HG02840 (cell line): ENCODE measurements at regions not wholly inside any gene's neighbourhood (a gene's known extent, or its start where the extent isn't known, plus 50 kb on each side); places are given as distances from the start of the nearest gene placed in this dataset.
A peak's percentile ranks its signal among the peaks of the same experiment; 100 is the strongest.

ENCODE experiments used
- ATAC-seq: cut with Tn5 transposase; IDR thresholded peaks from one replicate; pipeline ENCODE4 v1.9.1; 2021; ENCODE audit warnings: mild to moderate bottlenecking, moderate library complexity, moderate number of reproducible peaks; ENCODE audit not compliant: unreplicated experiment, low FRiP score

- no peak for ATAC-seq
Observed at GRCh38 chr2:134099273-134099672, 154.6 kb upstream of the MGAT5 start.

GRCh38 chr2:134103196-134103595 is 150.7 kb upstream of the MGAT5 start:
- ATAC-seq: no peak

- no peak for ATAC-seq
Observed at GRCh38 chr2:134104754-134105153, 149.1 kb upstream of the MGAT5 start.

GRCh38 chr2:134107402-134107801 is 146.5 kb upstream of the MGAT5 start:
- no peak for ATAC-seq

- no peak for ATAC-seq
Observed at GRCh38 chr2:134108113-134108512, 145.8 kb upstream of the MGAT5 start.

GRCh38 chr2:134109246-134109645 is 144.6 kb upstream of the MGAT5 start:
- ATAC-seq: no peak

GRCh38 chr2:134109725-134110124 is 144.1 kb upstream of the MGAT5 start:
- no peak for ATAC-seq

GRCh38 chr2:134110532-134110931 is 143.3 kb upstream of the MGAT5 start:
- no peak for ATAC-seq

- no peak for ATAC-seq
Observed at GRCh38 chr2:134117676-134118075, 136.2 kb upstream of the MGAT5 start.

- ATAC-seq: peak; percentile 28
Observed at GRCh38 chr2:134118279-134119116, 135.4 kb upstream of the MGAT5 start.

- peak; percentile 1 for ATAC-seq
Observed at GRCh38 chr2:134119117-134119712, 134.7 kb upstream of the MGAT5 start.

GRCh38 chr2:134119713-134120405 is 134.0 kb upstream of the MGAT5 start:
- ATAC-seq: peak; percentile 54

GRCh38 chr2:134120406-134120732 is 133.5 kb upstream of the MGAT5 start:
- ATAC-seq: no peak

- ATAC-seq: peak; percentile 45
Observed at GRCh38 chr2:134120733-134121630, 132.9 kb upstream of the MGAT5 start.

- ATAC-seq: no peak
Observed at GRCh38 chr2:134122610-134123009, 131.3 kb upstream of the MGAT5 start.

GRCh38 chr2:134123332-134123731 is 130.5 kb upstream of the MGAT5 start:
- no peak for ATAC-seq

GRCh38 chr2:134124047-134124753 is 129.7 kb upstream of the MGAT5 start:
- ATAC-seq: no peak

GRCh38 chr2:134127496-134127895 is 126.4 kb upstream of the MGAT5 start:
- peak; percentile 52 for ATAC-seq

GRCh38 chr2:134128746-134129145 is 125.1 kb upstream of the MGAT5 start:
- ATAC-seq: no peak
